GM18508 (cell line): ENCODE measurements at regions not wholly inside any gene's neighbourhood (a gene's known extent, or its start where the extent isn't known, plus 50 kb on each side); places are given as distances from the start of the nearest gene placed in this dataset.

Source experiments
- ATAC-seq: cut with Tn5 transposase; IDR thresholded peaks from one replicate; pipeline ENCODE4 v1.9.1; 2021; ENCODE audit warnings: moderate number of reproducible peaks; ENCODE audit not compliant: insufficient read depth, unreplicated experiment

GRCh38 chr1:55639051-55639450, 423.9 kb upstream of the USP24 start:
- no peak for ATAC-seq

DNA sequence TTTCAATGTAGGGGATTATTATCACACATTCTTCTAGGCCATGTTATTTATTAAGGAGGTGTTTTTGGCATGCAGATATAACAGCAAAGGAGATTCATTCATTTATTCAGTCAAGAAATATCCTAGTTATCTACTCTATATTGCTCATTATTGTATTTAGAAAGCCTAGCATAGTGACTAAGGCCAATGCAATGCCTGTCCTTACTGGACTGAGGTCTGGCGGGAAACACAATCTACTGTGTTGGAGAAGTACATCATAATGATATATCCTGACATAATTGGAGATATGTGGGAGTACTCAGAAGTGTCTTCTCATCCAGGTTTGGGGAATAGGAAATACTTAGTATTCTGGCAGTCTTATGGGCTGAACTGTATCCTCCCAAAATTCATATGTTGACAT, 421.5 kb upstream of the USP24 start:
- no peak for ATAC-seq

DNA sequence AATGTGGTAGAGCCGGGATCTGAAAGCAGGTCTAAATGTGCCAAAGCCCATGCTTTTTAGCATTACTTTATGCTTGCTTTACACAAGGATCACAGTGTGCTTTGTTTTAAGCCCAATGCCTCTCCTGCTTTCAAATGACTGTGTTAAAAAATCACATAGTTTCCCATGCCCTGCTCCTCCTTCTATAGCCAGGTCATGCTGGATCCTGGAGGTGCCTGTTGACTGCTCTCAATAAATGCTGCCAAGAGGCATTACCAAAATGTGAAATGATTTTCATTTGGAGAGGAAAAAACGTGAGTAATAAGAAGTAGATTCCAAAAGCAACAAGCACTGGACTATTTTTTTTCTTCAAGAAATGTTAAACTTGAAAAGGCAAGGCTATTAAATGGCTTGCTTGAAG, 420.7 kb upstream of the USP24 start:
- ATAC-seq, result no peak

GRCh38 chr1:55634516-55634915, 419.4 kb upstream of the USP24 start:
- no peak for ATAC-seq

DNA sequence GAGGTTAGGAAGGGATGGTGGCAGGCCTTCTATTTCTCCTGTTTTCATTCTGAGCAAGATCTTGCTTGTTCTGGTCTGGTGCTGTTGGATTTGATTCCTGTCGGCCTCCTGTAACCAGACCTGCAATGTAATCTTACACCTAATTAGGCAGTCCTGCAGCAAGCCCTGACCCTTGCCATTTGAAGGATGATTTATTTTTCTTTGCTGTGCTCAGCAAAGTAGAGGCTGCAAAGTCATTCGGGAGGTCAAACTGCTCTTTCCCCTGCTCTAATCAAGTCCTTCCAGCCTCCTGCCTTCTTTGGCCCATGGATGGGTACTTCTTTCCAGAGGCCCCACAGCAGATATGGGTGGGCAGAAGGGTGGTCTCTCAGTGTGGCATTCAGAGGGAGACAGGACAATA, 417.7 kb upstream of the USP24 start:
- no peak for ATAC-seq

DNA sequence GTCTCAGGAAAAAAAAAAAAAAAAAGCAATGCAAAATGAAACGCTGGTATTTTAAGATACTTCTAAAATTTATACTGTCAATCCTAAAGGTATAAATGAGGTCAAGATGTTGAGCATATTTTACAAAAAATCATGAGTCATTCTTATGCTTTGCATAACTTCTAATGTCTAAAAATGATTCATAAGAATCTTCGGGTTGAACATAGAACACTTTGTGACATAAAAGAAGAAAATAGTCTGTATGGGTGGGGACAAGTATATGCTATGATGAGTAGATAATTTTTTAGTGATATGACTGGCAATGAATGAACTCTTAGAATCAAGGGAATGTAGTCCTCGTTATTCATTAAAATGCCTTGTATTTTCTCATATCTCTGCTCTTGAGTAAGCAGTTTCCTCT, 416.9 kb upstream of the USP24 start:
- no peak for ATAC-seq

DNA sequence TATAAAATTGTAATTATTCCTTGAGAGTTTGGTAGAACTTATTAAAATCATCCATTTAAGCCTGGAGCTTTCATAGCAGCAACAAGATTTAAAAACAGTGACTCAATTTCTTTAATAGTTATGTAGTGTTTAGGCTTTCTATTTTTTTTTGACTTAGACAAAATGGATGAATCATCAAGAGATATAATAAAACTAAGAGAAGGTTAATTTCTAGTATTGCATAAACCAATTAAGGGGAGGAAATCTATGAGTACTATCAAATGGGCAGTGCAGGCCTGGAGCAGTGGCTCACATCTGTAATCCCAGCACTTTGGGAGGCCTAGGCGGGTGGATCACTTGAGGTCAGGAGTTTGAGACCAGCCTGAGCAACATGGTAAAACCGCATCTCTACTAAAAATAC, 416.3 kb upstream of the USP24 start:
- no peak for ATAC-seq

- no peak for ATAC-seq
These were observed 411.2 kb upstream of the USP24 start for GRCh38 chr1:55626326-55626725.

DNA sequence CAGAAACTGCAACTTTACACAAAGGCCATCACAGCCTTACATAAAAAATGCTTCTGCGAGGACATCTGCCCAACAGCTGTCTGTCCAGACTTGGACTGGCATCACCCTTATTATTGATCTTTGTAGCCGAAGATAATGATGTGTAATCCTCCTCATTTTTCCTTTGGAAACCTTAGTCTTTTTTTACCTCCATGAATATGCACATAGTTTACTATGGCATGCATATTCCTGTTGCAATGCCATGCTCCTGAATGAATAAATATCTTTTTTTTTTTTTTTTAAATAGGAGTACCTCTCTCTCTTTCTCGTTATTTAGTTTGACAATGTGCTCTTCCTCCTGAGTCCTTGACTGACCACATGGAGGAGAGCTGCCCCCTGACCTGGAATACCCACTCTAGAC, 409.6 kb upstream of the USP24 start:
- no peak for ATAC-seq

- no peak for ATAC-seq
These were observed 408.1 kb upstream of the USP24 start for GRCh38 chr1:55623311-55623710.

DNA sequence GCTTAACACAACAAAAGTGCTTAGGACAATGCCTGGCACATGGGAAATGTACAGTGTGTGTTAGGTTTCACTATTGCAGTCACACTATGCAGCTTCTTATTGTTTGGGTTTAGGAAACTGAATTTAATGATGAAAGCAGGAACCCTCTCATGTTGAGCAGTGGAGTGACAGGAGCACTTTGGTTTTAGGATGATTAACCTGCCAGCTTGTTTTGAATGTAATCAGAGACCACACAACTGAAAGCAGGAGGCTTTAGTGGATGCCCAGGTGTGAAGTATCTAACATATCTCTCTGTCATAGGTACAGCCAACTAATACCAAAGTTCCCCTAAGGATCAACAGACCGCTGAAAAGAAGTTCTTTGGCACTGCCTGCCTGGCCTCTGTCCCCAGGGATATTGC, 406.9 kb upstream of the USP24 start:
- no peak for ATAC-seq

GRCh38 chr1:55618199-55618598, 403.0 kb upstream of the USP24 start:
- no peak for ATAC-seq

DNA sequence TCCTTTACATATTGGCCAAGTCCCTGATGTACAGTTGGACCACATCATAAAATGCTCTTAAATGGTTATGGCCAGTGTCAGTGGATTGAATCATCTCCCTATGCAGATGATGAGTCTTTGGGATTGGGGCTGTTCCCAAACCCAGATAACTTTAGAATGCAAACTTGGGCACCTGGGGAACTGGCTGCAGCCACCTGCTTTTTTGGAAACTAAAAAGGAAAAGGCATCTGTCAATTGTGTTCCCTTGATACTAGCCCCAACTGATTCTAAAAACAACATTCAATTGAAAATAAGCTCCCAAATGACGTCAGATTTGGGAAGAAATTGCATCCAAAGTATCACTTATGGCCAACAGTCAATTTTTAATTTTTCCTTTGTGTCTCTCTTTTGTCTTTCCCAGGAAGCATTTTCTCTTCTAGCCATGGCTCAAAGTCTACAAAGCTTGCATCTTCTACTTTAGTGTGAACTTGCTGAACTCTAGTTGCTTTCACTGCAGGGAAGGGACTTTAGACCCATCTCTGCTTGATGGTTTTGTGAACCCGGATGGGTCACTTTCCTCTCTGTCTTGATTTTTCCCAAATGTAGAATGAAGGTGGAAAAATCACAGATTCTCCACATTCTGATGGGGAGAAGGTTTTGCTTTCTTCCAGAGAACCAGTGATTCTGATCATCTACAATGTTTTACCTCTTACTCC, 402.3 kb upstream of the USP24 start:
- ATAC-seq, result no peak

DNA sequence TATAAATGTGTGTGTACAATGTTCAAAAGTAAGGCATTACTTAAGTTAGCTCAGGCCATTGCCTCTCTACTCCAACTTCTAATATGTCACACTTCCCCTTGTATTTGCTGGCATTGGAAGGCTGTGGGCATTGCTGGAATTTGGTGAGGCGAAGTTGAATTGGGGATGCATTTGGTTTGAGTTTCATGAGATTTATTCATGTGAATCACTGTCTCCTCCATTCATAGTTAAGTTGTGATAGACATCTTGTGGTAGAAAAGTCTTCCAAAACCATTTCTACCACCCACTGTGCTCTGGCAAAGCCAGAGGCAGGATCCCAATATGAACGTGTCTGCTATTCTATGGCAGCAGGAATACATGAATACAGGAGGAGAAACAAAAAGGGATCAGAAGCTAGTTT, 397.8 kb upstream of the USP24 start:
- ATAC-seq, result no peak

DNA sequence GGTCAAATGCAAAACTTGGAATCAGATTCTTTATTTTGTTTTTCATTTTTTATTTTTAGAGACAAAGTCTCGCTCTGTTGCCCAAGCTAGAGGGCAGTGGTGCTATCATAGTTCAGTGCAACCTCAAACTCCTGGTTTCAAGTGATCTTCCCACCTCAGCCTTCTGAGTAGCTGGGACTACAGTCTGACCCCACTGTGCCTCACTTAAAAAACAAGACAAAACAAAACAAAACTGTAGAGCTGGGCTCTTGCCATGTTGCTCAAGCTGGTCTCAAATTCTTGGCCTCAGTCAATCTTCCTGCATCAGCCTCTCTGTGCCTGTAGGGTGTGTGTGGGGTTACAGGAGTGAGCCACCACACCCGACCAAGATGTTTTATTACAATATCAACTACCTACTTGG, 396.0 kb upstream of the USP24 start:
- no peak for ATAC-seq

DNA sequence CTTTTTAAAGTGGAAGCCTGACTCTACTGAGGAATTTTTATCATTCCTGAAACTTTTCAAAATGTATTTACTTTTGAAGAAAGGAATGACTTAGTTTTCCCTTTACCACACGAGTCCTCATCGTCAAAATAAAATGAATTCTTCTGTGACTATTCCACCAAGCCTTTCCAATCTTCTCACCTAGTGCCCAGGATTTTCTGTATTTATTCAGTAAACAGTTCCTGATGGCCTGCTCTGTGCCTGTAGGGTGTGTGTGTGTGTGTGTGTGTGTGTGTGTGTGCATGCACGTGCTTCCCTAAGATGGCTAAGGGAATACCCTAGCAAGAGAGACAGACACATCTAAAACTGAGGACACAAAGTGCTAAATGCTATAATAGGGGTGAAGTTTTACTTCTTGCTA, 395.0 kb upstream of the USP24 start:
- ATAC-seq, result no peak

GRCh38 chr1:55609630-55610029, 394.5 kb upstream of the USP24 start:
- ATAC-seq, result no peak

GRCh38 chr1:55605155-55605554, 390.0 kb upstream of the USP24 start:
- no peak for ATAC-seq

- no peak for ATAC-seq
These were observed 389.6 kb upstream of the USP24 start for GRCh38 chr1:55604749-55605148.

DNA sequence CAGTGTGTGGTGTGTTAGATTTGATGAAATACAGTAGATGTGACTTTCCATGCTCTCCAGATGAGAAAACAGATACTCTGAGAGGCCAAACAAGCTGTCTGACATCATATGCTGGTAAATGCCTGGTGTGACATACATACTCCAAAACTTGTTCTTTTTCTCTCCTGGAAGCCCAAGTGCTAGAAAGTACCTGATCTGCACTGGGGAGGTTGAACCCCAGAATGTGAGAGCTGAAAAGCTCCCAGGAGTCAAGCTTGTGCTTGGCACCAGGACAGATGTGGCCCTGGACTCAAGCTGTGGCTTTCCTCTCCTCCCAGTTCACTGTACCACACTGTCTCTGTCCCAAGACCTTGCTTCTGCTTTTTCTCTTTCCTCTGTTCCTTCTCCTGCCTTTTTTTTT, 389.0 kb upstream of the USP24 start:
- ATAC-seq, result no peak

GRCh38 chr1:55600242-55600641, 385.1 kb upstream of the USP24 start:
- ATAC-seq, result no peak

DNA sequence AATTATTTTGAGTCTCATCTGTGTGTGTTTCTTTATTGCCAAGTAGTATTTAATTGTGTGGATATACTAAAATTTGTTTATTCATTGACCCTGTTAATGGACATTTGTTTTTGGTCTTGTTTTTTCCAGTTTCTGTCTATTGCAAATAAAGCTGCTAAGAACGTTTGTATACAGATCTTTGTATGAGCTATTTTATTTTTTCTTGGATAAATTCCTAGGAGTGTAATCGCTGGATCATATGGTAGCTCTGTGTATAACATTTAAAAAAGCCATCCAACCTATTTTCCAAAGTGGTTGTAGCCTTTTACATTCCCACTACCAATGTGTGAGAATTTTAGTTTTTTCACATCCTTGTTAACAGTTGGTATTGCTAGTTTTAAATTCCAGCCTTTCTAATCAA, 382.7 kb upstream of the USP24 start:
- no peak for ATAC-seq

- ATAC-seq, result no peak
These were observed 379.5 kb upstream of the USP24 start for GRCh38 chr1:55594701-55595100.
